NCI-H128 (cell line): ENCODE measurements at regions not wholly inside any gene's neighbourhood (a gene's known extent, or its start where the extent isn't known, plus 50 kb on each side); places are given as distances from the start of the nearest gene placed in this dataset.
A peak's percentile ranks its signal among the peaks of the same experiment; 100 is the strongest.
"Not testable (repeated sequence)": the region's sequence is repeated elsewhere in the genome, so short reads cannot be mapped to it uniquely, and the experiment has no call there.

Experiments
- DNase-seq: peaks from one replicate; lab custom pipeline; 2025; ENCODE audit not compliant: unreplicated experiment; lab: John Stamatoyannopoulos, UW

DNA sequence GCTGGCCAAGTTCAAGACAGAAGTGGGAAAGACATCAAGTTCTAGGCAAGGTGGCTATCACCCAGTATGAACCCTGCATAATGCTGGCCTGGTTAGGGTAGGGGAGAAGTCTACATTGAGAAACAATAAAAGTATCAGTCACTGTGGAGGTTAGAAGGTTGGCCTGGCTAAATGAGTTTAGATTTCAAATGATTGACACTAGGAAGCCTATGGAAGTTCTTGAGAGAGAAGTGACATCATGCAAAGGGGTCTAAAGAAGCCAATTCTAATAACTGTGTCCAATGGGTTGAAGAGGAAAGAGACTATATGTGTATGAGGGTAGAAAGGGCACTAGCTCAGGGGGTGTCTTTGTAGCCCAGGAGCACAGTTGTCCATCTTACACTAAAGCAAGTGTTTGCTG lies 98.5 kb upstream of the MBIP start:
- DNase-seq = no peak

DNA sequence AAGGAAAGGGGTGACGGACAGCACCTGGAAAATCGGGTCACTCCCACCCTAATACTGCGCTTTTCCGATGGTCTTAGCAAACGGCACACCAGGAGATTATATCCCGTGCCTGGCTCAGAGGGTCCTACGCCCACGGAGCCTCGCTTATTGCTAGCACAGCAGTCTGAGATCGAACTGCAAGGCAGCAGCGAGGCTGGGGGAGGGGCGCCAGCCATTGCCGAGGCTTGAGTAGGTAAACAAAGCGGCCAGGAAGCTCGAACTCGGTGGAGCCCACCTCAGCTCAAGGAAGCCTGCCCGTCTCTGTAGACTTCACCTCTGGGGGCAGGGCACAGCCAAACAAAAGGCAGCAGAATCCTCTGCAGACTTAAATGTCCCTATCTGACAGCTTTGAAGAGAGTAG lies 91.5 kb upstream of the MBIP start:
- not testable (repeated sequence) for DNase-seq

GRCh38 chr14:36408388-36408787 lies 88.0 kb upstream of the MBIP start:
- no peak for DNase-seq

DNA sequence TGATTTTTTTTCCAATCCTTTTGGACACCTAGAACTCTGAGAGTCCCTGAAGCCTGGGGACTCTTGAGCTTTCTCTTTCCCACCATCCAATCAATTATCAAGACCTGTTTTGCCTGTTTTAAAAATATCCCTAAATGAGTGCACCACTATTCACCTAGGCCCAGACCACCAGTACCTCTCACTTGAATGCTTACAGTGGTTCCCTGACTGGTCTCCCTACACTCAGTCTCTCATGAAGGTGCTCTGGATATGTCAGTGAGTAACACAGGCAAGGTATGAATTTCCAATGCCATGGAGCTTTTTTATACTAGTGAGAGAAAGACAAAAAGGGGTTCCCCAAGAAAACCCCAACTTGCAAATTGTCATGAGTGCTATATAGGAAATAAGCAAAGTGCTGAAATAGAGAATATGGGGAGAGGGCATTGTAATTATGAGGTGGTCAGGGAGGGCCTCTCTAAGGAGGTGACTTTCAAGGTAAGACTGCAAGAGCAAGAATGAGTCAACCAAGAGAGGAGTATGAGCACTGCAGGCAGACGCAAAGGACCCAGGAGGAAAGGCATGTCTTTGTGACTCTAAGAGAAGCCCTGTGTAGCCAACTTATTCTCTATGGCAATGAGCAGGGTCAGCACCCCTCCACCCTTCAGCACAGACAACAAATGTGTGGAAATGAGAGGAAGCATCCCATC lies 85.3 kb upstream of the MBIP start:
- no peak for DNase-seq

GRCh38 chr14:36402867-36403266 lies 82.4 kb upstream of the MBIP start:
- DNase-seq = no peak

GRCh38 chr14:36398463-36399291 lies 78.2 kb upstream of the MBIP start:
- DNase-seq = no peak

- DNase-seq = no peak
Observed at GRCh38 chr14:36397357-36397756, 76.9 kb upstream of the MBIP start.

DNA sequence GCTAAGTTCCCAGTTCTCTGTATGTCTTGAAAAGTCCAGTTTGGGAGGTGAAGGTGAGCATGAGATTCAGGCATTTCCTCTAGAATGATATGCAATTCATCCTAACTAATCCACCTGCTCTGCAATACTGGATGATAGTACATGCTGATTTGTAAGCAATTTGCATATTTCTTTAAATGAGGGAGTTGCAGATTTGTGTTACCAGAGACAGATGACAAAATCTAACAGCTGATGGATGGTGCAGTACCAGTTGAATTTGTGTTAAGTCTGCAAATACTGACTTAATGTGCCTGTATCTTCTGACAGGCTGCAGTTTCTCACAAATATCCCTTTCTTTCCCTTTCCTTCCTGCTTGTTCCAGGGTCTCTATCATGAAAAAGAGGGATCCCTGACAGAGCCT lies 76.4 kb upstream of the MBIP start:
- no peak for DNase-seq

- DNase-seq = no peak
Observed at GRCh38 chr14:36394593-36394992, 74.2 kb upstream of the MBIP start.

GRCh38 chr14:36390718-36391117 lies 70.3 kb upstream of the MBIP start:
- DNase-seq = no peak

DNA sequence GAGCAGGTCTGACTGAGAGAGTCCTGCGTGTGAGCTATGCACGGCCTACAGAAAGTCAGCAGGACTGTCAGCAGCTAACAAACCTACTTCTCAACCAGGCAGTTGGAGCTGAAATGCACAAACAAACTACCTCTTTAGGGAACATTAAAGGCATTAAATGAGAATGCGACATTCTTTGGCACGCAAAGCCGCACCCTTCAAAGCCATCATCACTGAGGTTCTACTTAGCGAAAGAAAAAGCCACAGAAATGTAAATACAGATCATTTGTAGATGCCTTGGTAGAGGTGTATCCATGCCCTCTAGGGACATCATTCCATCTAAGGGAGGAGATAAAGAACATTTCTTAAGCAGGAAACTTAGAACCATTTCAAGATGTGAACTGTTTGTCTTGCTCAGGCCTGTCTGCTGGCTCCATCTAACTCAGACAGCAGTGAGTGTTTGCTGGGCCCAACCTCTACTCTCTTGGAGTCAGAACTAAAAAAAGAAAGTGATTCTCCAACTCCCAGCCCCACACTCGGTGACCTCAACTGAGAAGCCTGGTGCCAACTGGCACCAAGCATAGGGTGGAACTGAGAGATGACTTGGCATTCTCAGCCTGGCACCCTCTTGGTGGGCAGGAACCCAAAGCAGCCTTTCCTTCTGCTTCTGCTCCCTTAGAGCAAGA lies 63.5 kb upstream of the MBIP start:
- DNase-seq = no peak

- peak; percentile 96 for DNase-seq
Observed at GRCh38 chr14:36373982-36374673, 53.7 kb upstream of the MBIP start.
